HuH-7 (cell line): ENCODE measurements at regions not wholly inside any gene's neighbourhood (a gene's known extent, or its start where the extent isn't known, plus 50 kb on each side); places are given as distances from the start of the nearest gene placed in this dataset.

ENCODE experiments used
- DNase-seq: peaks from one replicate; pipeline ENCODE4 v3.0.0; 2011; ENCODE audit warnings: low spot score

GRCh38 chr9:99713838-99714306, 107.8 kb upstream of the NR4A3 start:
- DNase-seq: no peak

DNA sequence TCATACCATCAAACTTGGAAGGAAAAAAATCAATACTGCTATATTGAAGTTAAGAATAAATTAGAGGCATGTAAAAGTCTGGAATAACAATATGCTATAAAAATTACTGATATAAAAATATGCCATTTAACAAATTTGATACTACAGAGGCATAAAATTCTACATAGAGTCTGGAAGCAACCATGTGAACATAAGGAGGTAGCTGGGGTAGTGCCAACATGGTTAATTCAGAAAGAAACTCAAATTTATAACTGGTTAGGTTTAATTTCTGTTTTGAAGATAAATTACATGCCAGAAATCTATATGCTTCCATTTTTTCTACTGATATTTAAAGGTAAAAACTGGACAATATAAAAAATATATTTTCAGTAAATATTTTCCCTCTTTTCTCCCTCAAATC, 103.1 kb upstream of the NR4A3 start:
- no peak for DNase-seq

DNA sequence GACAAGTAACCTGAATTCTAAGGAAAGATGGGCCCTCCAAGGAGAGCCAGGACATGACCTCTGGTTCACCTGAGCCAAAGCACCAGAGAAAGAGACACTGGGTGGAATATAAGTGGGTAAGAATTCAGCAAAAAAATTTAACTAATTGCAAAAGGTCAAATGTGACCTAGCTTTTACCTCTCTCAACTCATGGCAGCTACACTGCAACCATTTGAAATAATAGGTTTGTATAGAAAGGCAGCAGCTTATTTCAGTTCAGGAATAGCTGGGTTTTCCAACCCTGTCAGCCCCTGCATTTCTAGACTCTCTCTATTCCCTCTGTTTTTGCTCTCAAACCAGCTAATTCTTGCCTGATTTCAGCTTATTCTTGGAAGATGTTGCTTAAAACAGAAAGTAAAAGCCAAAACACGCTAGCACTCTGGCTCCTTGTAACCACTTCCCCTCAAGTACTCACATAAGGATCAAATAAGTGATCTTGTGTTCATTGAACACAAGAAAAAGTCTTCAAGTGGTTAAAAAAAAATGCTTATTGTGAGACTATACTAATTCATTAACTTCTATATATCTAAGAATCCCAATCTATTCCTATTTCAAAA, 101.1 kb upstream of the NR4A3 start:
- no peak for DNase-seq

DNA sequence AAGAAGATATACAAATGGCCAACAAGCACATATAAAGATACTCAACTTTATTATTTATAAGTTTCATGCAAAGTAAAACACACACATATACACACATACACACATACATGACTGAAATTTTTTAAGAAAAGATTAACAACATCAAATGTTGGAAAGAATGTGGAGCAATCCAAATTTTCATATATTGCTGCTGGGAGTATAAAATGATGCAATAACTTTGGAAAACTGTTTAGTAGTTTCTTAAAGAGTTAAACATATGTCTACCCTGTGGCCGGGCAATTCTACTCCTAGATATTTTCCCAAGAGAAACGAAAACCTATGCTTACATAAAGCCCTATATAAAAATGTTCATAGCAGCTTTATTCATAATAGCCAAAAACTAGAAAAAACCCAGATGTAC, 99.8 kb upstream of the NR4A3 start:
- DNase-seq: no peak

- DNase-seq: no peak
These were observed 98.8 kb upstream of the NR4A3 start for GRCh38 chr9:99722877-99723276.

DNA sequence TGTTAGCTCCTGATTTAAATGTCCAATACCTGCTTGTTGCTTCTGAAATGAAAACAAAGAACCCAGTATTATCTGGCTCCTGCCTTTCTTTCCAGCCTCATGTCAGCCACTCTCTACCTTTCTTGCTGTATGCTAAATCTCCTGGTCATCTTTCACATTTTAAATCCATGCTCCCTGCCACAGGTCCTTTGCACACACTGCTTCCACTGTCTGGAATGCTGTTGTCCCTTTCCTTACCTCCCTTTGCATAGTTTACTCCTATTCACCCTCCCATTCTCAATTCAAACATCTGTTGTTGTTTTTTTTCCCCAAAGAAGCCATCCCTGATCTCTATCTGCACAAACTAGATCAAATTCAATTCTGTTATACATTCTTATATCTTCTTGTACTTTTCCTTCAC, 97.0 kb upstream of the NR4A3 start:
- no peak for DNase-seq

GRCh38 chr9:99725852-99726251, 95.8 kb upstream of the NR4A3 start:
- no peak for DNase-seq

- DNase-seq: no peak
These were observed 94.9 kb upstream of the NR4A3 start for GRCh38 chr9:99726758-99727157.

DNA sequence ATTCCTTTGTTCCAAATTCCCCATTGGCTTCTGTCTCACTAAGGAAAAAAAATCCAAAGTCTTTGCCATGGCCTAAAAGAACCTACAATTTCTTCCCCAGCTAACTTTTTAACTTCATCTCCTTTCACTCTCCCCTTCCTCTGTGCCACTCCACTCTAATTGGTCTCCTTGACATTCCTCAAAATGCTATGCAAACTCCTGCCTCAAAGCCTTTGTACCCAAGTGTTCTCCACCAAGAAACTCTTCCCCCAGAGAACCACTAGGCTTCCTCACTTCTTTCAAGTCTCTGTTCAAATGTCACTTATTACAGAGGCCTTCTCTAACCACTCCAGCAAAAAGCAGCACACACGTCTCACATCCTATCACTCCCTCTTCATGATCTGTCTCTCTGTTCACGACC, 91.6 kb upstream of the NR4A3 start:
- DNase-seq: no peak

DNA sequence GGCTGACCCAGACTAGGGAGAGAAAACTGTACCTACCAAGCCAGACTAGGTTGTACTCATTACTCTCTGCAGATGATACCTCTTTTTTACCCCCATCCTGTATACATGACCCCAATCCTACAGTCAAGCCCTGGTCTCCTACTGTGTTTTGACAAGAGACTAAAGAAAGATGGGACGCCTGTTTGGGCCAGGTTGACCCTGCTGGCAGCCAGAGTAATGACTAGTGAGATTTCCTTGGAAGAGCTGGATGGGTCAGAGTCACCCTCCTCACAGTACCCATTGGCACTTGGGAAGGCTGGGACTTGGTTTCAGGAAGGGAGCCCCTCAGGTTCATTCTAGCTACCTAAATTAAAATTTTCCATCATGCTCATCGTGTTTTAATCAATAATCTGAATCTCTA, 89.7 kb upstream of the NR4A3 start:
- no peak for DNase-seq

DNA sequence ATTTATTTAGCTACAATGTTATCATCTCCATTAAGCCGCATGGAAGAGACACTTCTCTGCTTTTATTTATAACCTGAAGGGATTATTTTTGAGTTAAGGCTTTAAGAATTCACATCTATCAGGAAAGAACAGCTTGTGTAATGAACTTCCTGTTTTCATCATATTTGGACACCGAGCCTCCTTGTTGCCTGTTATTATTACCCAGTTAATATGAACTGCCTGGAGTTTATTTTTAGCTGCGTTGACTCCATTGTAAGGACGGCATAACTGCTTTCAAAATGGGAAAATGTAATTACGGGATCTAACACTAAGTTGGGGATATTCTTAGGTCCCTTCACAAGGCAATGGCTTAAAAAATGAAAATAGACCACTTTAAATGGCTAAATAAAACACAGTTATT, 89.0 kb upstream of the NR4A3 start:
- DNase-seq: no peak

DNA sequence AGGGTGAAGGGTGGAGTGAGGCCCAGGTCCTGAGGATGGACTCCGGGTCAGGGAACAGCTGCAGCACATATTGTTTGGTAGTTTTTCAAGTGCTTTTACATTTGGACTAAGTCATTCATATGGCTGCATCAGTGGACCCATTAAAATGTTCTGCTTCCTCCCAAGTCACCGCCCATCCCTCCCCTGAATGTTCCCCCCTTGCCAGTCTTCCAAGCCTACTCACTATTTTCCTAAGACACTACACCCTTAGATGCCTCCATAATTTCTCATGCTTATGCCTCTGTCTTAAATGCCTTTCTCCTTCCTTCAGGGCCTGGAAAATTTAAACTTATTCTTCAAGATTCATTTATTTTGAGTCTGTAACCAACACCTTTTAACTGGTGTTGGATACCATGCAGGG, 86.6 kb upstream of the NR4A3 start:
- DNase-seq: no peak

DNA sequence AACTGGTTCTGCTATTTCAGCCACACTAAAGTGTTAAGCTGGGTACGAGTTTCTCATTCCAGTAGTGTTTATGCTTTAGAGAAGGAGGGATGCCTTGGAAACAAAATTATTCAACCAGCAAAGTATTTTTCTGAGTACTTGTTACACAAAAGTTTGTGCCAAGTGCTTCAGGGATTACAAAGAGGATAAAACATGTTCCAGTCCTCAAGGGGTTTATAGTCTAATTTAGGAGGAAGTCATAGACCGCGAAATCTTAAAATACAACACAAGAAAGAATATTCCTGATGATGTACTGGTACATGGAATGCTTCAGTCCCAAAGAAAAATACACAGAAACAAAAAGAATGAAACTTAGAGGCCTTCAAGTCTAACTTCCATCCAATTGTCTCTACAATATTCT, 85.4 kb upstream of the NR4A3 start:
- DNase-seq: no peak

DNA sequence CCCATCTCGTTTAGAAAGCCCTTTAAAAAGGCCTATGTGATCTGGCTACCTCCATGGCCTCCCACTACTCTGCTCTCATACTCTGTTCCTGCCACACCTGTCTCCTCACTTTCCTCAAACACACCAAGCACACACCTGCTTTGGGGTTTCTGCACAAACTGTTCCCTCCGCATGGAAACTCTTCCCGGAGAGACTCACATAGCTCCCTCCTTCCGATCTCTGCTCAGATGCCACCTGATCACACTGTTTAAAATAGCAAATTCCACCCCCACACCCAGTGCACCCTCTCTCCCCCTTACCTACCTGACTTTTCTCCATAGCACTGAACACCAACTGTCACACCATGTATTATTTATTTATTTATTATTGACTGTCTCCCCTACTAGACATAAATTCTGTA, 84.0 kb upstream of the NR4A3 start:
- no peak for DNase-seq

- DNase-seq: no peak
These were observed 78.7 kb upstream of the NR4A3 start for GRCh38 chr9:99743006-99743405.

DNA sequence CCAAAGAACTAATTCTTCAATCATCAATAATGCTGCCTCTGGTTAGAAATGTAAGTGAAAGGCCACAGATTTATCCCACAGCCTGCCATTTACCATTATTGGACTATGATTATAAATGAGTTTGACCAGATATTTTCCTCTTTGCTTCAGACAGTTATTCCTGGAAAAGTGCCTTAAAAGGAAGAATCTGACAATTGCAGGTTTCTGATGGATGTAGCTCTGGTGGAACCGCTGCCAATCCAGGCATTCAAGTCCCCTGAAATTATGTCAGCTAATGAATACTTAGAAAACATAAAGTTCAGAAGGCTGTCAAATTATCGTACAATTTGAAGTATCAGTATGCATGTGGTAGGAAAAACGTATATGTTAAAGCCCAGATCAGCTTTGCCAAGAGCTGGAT, 78.2 kb upstream of the NR4A3 start:
- no peak for DNase-seq

DNA sequence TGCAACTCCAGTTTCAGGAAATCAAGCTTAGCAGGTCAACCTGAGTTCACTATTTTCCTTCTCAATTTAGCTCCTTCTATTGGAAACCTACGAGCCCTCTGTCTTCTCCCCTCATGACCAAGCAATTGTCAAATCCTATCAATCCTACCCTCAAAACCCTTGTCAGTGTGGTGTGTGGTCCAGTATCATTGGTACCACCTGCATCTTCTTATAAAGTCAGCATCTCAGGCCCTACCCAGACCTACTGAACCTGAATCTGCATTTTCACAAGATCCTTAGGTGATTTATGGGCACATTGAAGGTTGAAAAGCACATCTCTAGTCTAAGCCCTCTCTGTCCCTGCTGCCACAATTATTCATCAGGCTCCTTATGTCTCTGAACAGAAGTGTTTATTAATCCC, 77.6 kb upstream of the NR4A3 start:
- DNase-seq: no peak

- DNase-seq: no peak
These were observed 76.6 kb upstream of the NR4A3 start for GRCh38 chr9:99745085-99745484.

GRCh38 chr9:99746406-99746805, 75.3 kb upstream of the NR4A3 start:
- no peak for DNase-seq

- DNase-seq: no peak
These were observed 73.4 kb upstream of the NR4A3 start for GRCh38 chr9:99748266-99748665.

DNA sequence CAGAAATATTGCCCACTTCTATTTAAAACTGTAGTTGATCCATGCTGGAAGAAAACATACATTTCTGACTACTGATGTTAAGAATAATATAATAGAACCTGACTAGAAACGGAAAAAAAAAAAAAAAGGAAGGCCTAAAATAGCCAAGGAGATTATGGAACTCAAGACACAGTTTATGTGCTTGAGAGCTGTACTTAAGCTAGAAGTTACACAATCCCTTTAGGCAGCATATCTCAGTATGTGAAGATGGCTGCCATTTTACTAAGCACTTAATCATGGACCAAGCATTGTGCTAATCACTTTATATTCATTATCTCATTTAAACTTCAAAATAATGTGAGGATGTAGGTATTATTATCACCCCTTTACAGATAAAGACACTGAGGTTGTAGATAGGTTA, 73.0 kb upstream of the NR4A3 start:
- no peak for DNase-seq

GRCh38 chr9:99749641-99750040, 72.0 kb upstream of the NR4A3 start:
- DNase-seq: no peak

DNA sequence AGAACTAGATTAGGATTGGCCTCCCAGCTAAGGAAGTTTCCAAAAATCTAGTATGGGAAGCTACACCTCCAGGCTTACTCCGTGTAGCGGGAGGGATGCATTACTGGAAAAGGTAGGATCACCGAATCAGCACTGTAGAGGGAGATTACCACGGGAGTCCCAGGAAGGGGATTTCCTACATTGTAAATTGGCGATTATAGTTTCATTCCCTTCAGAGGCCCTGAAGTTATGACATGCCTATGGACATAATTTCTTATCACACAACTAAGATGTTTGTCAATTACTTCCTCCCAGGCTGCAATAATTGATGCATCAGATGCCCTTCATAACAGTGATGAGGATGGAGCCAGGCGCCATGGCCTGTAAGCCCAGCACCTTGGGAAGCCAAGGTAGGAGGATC, 71.2 kb upstream of the NR4A3 start:
- no peak for DNase-seq

DNA sequence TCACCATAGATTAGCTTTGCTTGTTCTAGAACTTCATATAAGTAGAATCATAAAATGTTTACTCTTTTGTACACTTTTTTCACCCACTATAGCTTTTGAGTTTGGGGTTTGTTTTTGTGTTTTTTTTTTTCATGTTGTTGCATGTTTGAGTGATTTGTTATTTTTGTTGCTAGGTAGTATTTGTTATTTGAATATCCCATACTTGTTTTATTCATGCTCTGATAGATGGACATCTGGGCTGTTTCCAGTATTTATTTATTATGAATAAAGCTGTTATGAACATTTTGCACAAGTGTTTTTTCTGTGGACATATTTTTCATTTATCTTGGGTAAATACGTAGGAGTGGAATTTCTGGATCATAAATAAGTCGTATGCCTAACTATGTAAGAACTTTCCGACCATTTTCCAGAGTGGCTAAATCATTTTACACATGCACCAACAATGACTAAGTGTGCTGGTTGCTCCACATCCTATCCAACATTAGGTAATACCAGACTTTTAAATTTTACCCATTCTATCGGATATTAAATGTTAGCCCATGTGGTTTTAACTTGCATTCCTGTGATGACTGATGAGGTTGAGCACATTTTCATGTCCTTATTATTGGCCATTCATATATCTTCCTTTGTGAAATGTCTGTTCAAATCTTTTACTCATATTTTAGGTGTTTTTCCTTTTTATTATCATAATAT, 69.1 kb upstream of the NR4A3 start:
- DNase-seq: no peak
